ENCODE measurements at regions not wholly inside any gene's neighbourhood (a gene's known extent, or its start where the extent isn't known, plus 50 kb on each side); places are given as distances from the start of the nearest gene placed in this dataset.
"Not testable (repeated sequence)": the region's sequence is repeated elsewhere in the genome, so short reads cannot be mapped to it uniquely, and the experiment has no call there.

DNA sequence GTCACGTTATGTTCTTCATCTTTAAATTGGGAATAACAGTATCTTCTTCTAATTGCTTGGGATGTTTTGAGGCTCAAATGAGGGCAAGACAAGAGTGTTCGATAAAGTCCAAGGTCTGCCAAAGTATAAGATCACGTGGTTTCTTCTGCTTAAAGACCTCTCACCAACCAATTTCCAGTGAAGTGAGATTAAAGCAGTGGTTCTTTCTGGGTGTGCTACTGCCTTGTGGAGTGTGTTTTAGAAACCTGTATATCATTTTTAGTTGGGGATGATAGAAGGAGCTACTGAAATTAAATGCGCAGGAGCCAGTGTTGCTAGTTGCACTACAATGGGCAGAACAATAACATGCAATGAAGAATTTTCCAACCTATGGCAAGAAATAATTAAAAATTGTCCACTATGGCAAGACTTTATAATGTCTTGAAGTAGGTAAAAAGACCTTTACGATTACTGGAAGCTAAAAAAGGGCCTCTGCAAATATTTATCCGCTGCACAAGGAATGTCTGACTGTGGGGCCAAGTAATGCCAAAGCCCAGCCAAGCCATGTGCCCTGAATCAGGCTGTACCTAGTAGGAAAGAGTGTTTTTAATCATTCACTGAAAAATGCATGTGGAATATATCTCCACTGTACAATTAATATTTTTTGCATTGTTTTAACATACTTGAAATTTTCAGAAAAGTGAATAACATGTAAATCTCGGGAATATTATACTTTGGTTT, 244.5 kb upstream of the REG3G start:
- no peak overlapping the region for H3K27ac ChIP-seq (ENCODE audit: low read depth in 2 of 2, low read length in 2 of 2)
- no peak overlapping the region for H3K9ac ChIP-seq (ENCODE audit: low read depth in 1 of 2, low read length in 2 of 2)

DNA sequence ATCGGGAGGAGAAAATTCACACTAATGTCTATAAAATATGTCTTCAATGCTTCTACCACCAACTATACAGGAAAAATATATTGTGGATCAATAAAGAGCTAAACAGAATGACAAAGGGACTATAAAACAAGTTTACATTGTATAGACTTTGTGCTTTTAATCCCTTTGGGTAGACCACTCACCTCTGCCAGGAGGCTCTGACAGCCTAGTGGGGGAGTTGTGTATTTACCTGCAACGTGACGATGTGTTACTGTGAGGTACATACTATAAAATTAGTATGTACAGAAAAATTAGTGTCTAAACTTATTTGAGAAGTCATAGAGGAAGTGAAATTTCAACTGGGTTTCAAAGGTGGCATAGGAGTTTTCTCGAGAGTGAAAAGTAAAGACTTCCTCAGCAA, 243.3 kb upstream of the REG3G start:
- Histone ChIP-seq H3K9ac (ENCODE audit: low read depth in 1 of 2, low read length in 2 of 2) (no peak overlapping the region), H3K4me1 (ENCODE audit: control insufficient read depth in 2 of 2, insufficient read depth in 2 of 2, low read length in 2 of 2) (no peaks in the 10 kb centered on the region), H3K4me3 (ENCODE audit: low read length in 2 of 2) (no peak overlapping the region), H3K27ac (ENCODE audit: low read depth in 2 of 2, low read length in 2 of 2) (no peak overlapping the region), H3K9me3 (ENCODE audit: control insufficient read depth in 2 of 2, low read length in 2 of 2) (no peaks in the 10 kb centered on the region), H3K36me3 (ENCODE audit: control insufficient read depth in 2 of 2, insufficient read depth in 2 of 2, low read length in 2 of 2) (no peaks in the 10 kb centered on the region), H3K27me3 (ENCODE audit: control insufficient read depth in 2 of 2, insufficient read depth in 2 of 2, low read length in 2 of 2) (no peaks in the 10 kb centered on the region)

More for the DNA sequence above, 244.5 kb upstream of the REG3G start:
- H3K9me3 ChIP-seq (ENCODE audit: control insufficient read depth in 2 of 2, low read length in 2 of 2) = no peaks in the 10 kb centered on the region
- no peaks in the 10 kb centered on the region for H3K27me3 ChIP-seq (ENCODE audit: control insufficient read depth in 2 of 2, insufficient read depth in 2 of 2, low read length in 2 of 2)
- H3K4me3 ChIP-seq (ENCODE audit: low read length in 2 of 2) = no peak overlapping the region
- no peaks in the 10 kb centered on the region for H3K36me3 ChIP-seq (ENCODE audit: control insufficient read depth in 2 of 2, insufficient read depth in 2 of 2, low read length in 2 of 2)
- H3K4me1 ChIP-seq (ENCODE audit: control insufficient read depth in 2 of 2, insufficient read depth in 2 of 2, low read length in 2 of 2) = no peaks in the 10 kb centered on the region

DNA sequence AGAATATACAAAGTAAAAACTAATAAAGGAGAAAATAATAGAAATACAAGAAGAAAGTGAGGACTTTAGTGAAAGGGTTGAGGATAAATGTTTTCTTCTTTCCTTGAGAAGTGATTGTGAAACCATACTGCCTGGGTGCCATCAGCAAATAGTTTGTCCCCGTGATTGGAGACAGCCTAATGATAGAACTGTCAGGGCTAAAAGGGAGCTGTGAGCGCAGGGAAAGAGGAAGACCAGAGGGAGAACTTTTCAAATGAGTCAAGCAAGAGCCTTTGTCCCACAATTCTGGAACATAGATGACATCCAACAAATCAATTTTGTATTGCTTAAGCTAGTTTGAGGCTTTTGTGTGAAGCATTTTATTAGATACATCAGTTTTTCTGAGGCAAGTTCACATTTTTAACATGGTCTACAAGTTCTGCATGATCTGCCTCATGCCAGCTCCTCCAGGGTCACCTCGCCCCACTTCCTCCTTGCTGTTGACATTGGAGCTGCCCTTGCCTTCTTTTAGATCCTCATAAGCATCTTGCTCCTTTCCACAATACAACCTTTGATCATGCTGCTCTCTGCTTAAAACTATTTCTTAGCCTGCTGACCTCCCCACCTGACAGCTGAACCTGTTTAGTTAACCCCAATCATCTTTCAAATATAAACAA, 213.4 kb upstream of the REG3G start:
- Histone ChIP-seq H3K9ac (ENCODE audit: low read depth in 1 of 2, low read length in 2 of 2) (no peak overlapping the region), H3K4me3 (ENCODE audit: low read length in 2 of 2) (no peak overlapping the region), H3K27ac (ENCODE audit: low read depth in 2 of 2, low read length in 2 of 2) (no peak overlapping the region), H3K4me1 (ENCODE audit: control insufficient read depth in 2 of 2, insufficient read depth in 2 of 2, low read length in 2 of 2) (no peaks in the 10 kb centered on the region), H3K36me3 (ENCODE audit: control insufficient read depth in 2 of 2, insufficient read depth in 2 of 2, low read length in 2 of 2) (no peaks in the 10 kb centered on the region), H3K9me3 (ENCODE audit: control insufficient read depth in 2 of 2, low read length in 2 of 2) (no peaks in the 10 kb centered on the region), H3K27me3 (ENCODE audit: control insufficient read depth in 2 of 2, insufficient read depth in 2 of 2, low read length in 2 of 2) (no peaks in the 10 kb centered on the region)

DNA sequence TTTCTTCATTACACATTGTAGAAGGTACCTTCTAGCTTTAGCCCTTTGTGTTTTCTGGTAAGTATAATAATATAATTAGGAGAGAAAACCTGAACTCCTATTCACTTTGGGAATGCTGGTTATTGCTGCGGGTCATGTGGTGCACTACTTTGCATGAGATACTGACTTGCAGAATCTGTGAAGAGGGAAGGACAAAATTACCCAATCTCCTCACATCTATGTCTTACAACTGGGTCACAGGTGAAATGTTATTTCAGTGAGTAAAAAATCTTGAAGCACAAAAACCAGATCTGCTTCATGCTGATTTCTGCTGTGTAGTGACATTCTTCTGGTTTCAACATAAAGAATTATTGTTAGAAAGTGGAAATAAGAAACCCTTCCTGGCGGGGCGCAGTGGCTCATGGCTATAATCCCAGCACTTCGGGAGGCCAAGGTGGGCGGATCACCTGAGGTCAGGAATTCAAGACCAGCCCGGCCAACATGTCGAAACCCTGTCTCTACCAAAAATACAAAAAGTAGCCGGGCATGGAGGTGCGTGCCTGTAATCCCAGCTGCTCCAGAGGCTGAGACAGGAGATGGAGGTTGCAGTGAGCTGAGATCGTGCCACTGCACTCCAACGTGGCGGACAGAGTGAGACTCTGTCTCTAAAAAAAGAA, 211.0 kb upstream of the REG3G start:
- H3K4me1 ChIP-seq (ENCODE audit: control insufficient read depth in 2 of 2, insufficient read depth in 2 of 2, low read length in 2 of 2) = no peaks in the 10 kb centered on the region
- no peak overlapping the region for H3K9ac ChIP-seq (ENCODE audit: low read depth in 1 of 2, low read length in 2 of 2)
- no peaks in the 10 kb centered on the region for H3K27me3 ChIP-seq (ENCODE audit: control insufficient read depth in 2 of 2, insufficient read depth in 2 of 2, low read length in 2 of 2)
- H3K4me3 ChIP-seq (ENCODE audit: low read length in 2 of 2) = no peak overlapping the region
- no peak overlapping the region for H3K27ac ChIP-seq (ENCODE audit: low read depth in 2 of 2, low read length in 2 of 2)
- H3K36me3 ChIP-seq (ENCODE audit: control insufficient read depth in 2 of 2, insufficient read depth in 2 of 2, low read length in 2 of 2) = no peaks in the 10 kb centered on the region
- no peaks in the 10 kb centered on the region for H3K9me3 ChIP-seq (ENCODE audit: control insufficient read depth in 2 of 2, low read length in 2 of 2)

DNA sequence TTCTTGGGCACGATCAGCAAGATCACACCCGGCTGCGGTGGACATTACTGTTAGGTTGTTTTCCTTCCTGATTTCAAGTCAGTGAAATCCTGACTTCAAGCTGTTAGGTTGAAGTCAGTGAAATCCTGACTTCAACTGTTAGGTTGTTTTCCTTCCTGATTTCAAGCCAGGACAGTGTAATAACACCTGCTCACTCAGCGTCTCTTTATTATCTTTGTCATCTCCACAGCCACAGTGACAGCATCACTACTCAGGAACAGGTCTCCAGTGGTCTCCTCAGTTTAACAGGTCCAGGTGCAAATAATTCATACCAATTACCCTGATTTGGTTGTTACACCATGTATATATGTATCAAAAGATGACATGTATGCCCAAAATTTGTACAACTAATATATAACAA, 208.1 kb upstream of the REG3G start:
- Histone ChIP-seq H3K36me3 (ENCODE audit: control insufficient read depth in 2 of 2, insufficient read depth in 2 of 2, low read length in 2 of 2) (no peaks in the 10 kb centered on the region), H3K27me3 (ENCODE audit: control insufficient read depth in 2 of 2, insufficient read depth in 2 of 2, low read length in 2 of 2) (no peaks in the 10 kb centered on the region), H3K27ac (ENCODE audit: low read depth in 2 of 2, low read length in 2 of 2) (no peak overlapping the region), H3K4me1 (ENCODE audit: control insufficient read depth in 2 of 2, insufficient read depth in 2 of 2, low read length in 2 of 2) (no peaks in the 10 kb centered on the region), H3K9ac (ENCODE audit: low read depth in 1 of 2, low read length in 2 of 2) (no peak overlapping the region), H3K9me3 (ENCODE audit: control insufficient read depth in 2 of 2, low read length in 2 of 2) (no peaks in the 10 kb centered on the region), H3K4me3 (ENCODE audit: low read length in 2 of 2) (no peak overlapping the region)

DNA sequence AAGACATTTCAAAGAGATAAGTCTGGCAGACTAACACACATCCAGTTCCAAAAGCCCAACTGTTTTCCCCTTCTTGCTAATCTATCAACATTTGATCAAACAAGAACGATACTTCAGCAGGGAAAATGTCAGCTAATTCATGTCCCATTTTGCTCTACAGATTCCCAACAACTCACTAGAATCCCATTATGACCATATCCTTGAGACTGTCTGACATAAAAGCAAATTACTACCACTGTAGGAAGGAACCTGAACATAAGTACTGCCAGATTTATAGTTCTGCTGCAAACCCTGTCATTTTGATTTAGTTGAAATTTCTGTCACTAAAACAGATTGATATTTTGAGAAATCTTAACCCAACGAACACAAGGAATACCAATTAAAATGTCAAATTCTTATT, 193.0 kb upstream of the REG3G start:
- H3K27ac ChIP-seq (ENCODE audit: low read depth in 2 of 2, low read length in 2 of 2) = no peak overlapping the region
- H3K4me3 ChIP-seq (ENCODE audit: low read length in 2 of 2) = no peak overlapping the region
- H3K9ac ChIP-seq (ENCODE audit: low read depth in 1 of 2, low read length in 2 of 2) = no peak overlapping the region
- no peaks in the 10 kb centered on the region for H3K9me3 ChIP-seq (ENCODE audit: control insufficient read depth in 2 of 2, low read length in 2 of 2)
- H3K36me3 ChIP-seq (ENCODE audit: control insufficient read depth in 2 of 2, insufficient read depth in 2 of 2, low read length in 2 of 2) = no peaks in the 10 kb centered on the region
- no peaks in the 10 kb centered on the region for H3K4me1 ChIP-seq (ENCODE audit: control insufficient read depth in 2 of 2, insufficient read depth in 2 of 2, low read length in 2 of 2)
- H3K27me3 ChIP-seq (ENCODE audit: control insufficient read depth in 2 of 2, insufficient read depth in 2 of 2, low read length in 2 of 2) = no peaks in the 10 kb centered on the region

DNA sequence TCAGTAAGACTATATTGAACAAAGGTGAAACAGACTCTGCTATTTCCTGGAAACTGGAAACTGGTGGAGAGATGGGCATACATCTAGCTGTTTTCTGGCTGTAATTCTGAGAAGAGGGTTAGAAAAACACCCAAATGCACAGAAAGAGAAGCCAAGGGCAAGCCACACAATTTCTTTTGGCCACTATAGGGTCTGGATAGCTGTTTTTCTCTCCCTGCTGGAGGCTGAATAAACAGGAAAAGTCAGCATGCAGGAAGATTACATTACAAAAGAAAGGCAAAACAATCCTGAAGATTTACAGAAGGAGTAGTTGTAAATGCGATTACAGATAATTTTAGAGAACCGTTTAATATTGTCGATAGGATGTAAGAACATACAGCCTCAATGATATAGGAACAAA, 186.2 kb upstream of the REG3G start:
- Histone ChIP-seq H3K27ac (ENCODE audit: low read depth in 2 of 2, low read length in 2 of 2) (no peak overlapping the region), H3K9me3 (ENCODE audit: control insufficient read depth in 2 of 2, low read length in 2 of 2) (no peaks in the 10 kb centered on the region), H3K27me3 (ENCODE audit: control insufficient read depth in 2 of 2, insufficient read depth in 2 of 2, low read length in 2 of 2) (no peaks in the 10 kb centered on the region), H3K4me1 (ENCODE audit: control insufficient read depth in 2 of 2, insufficient read depth in 2 of 2, low read length in 2 of 2) (no peaks in the 10 kb centered on the region), H3K36me3 (ENCODE audit: control insufficient read depth in 2 of 2, insufficient read depth in 2 of 2, low read length in 2 of 2) (no peaks in the 10 kb centered on the region), H3K4me3 (ENCODE audit: low read length in 2 of 2) (no peak overlapping the region), H3K9ac (ENCODE audit: low read depth in 1 of 2, low read length in 2 of 2) (no peak overlapping the region)

DNA sequence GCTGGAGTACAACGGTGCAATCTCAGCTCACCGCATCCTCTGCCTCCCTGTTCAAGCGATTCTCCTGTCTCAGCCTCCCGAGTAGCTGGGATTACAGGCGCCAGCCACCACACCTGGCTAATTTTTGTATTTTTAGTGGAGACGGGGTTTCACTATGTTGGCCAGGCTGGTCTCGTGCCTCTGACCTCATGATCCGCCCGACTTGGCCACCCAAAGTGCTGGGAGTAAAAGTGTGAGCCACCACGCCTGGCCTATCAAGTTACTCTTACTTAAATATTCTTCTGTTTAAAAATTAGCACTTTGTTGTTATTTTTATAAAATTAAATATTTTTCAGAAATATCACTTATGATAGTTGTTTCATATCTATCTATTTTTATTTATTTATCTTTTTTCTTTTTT, 185.2 kb upstream of the REG3G start:
- H3K4me3 ChIP-seq (ENCODE audit: low read length in 2 of 2); H3K27me3 ChIP-seq (ENCODE audit: control insufficient read depth in 2 of 2, insufficient read depth in 2 of 2, low read length in 2 of 2); H3K4me1 ChIP-seq (ENCODE audit: control insufficient read depth in 2 of 2, insufficient read depth in 2 of 2, low read length in 2 of 2); H3K36me3 ChIP-seq (ENCODE audit: control insufficient read depth in 2 of 2, insufficient read depth in 2 of 2, low read length in 2 of 2); H3K9me3 ChIP-seq (ENCODE audit: control insufficient read depth in 2 of 2, low read length in 2 of 2); H3K9ac ChIP-seq (ENCODE audit: low read depth in 1 of 2, low read length in 2 of 2); H3K27ac ChIP-seq (ENCODE audit: low read depth in 2 of 2, low read length in 2 of 2): not testable (repeated sequence)

DNA sequence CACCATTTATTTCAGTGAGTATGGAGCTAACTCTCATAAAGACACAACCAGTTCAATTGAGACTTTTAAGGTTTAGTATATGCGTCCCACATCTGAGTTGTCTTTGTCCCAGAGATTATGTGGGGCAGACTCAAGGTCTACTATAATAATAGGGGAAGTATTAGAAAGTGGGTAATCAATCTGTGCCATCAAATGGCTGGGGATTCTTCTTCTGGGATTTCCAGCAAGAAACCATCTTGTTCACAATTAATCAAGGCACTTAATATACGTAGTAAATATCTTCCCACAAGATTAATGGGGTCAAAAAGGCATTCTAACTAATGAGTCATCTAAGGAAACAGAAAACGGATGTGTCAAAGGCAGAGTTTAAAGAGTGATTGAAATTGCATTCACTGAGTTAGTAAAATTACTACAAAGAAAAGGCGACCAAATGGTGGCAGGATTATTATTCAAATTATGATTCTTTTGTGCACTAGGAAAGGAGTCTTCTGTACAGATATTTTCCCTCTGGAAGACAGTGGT, 179.8 kb upstream of the REG3G start:
- no peaks in the 10 kb centered on the region for H3K9me3 ChIP-seq (ENCODE audit: control insufficient read depth in 2 of 2, low read length in 2 of 2)
- no peaks in the 10 kb centered on the region for H3K36me3 ChIP-seq (ENCODE audit: control insufficient read depth in 2 of 2, insufficient read depth in 2 of 2, low read length in 2 of 2)
- no peak overlapping the region for H3K9ac ChIP-seq (ENCODE audit: low read depth in 1 of 2, low read length in 2 of 2)
- no peaks in the 10 kb centered on the region for H3K4me1 ChIP-seq (ENCODE audit: control insufficient read depth in 2 of 2, insufficient read depth in 2 of 2, low read length in 2 of 2)
- H3K27ac ChIP-seq (ENCODE audit: low read depth in 2 of 2, low read length in 2 of 2) = no peak overlapping the region
- no peaks in the 10 kb centered on the region for H3K27me3 ChIP-seq (ENCODE audit: control insufficient read depth in 2 of 2, insufficient read depth in 2 of 2, low read length in 2 of 2)
- H3K4me3 ChIP-seq (ENCODE audit: low read length in 2 of 2) = no peak overlapping the region

DNA sequence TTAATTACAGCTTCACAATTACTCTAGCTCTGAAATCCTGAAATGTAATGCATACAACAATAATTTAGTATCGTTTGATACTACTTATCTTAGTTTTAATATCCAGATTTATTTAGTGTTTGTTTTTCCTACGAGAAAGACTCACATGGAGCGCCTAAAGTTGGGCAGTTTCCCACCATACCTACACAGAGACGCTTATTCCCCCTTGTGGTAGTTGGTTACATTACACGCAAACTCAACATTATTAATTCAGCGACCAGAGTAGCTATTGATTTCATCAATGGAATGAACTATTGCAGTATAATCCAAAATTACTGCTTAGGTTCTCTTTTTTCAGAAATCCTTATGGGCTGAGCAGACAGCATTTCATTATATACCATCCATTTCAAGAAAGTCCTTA, 164.0 kb upstream of the REG3G start:
- H3K36me3 ChIP-seq (ENCODE audit: control insufficient read depth in 2 of 2, insufficient read depth in 2 of 2, low read length in 2 of 2) = no peaks in the 10 kb centered on the region
- no peak overlapping the region for H3K4me3 ChIP-seq (ENCODE audit: low read length in 2 of 2)
- H3K9ac ChIP-seq (ENCODE audit: low read depth in 1 of 2, low read length in 2 of 2) = no peak overlapping the region
- no peaks in the 10 kb centered on the region for H3K27me3 ChIP-seq (ENCODE audit: control insufficient read depth in 2 of 2, insufficient read depth in 2 of 2, low read length in 2 of 2)
- H3K4me1 ChIP-seq (ENCODE audit: control insufficient read depth in 2 of 2, insufficient read depth in 2 of 2, low read length in 2 of 2) = no peaks in the 10 kb centered on the region
- H3K9me3 ChIP-seq (ENCODE audit: control insufficient read depth in 2 of 2, low read length in 2 of 2) = no peaks in the 10 kb centered on the region
- H3K27ac ChIP-seq (ENCODE audit: low read depth in 2 of 2, low read length in 2 of 2) = no peak overlapping the region
